ENCODE measurements at regions not wholly inside any gene's neighbourhood (a gene's known extent, or its start where the extent isn't known, plus 50 kb on each side); places are given as distances from the start of the nearest gene placed in this dataset.
"Not testable (repeated sequence)": the region's sequence is repeated elsewhere in the genome, so short reads cannot be mapped to it uniquely, and the experiment has no call there.

GRCh38 chrX:122091571-122091970 is 1044.2 kb downstream of the GLUD2 start:
- no peak for DNase-seq

DNA sequence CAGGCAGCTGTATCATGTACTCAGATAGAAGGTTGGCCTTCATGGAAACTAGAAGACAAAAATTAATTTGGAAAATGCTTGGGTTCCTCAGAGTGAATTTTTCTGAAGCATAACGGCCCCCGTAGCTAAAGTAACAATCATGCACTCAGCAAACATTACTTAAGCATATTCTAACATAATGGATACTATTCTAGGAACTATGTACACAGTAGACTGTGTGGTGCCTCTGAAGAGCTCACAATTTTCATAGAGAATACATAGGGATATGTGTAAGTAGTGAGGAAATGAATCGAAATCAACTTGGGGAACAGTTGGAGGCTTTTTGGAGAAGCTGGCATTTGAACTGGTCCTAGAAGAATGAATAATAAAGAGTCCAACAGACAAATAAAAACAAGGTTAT is 1045.0 kb downstream of the GLUD2 start:
- DNase-seq, result no peak

DNA sequence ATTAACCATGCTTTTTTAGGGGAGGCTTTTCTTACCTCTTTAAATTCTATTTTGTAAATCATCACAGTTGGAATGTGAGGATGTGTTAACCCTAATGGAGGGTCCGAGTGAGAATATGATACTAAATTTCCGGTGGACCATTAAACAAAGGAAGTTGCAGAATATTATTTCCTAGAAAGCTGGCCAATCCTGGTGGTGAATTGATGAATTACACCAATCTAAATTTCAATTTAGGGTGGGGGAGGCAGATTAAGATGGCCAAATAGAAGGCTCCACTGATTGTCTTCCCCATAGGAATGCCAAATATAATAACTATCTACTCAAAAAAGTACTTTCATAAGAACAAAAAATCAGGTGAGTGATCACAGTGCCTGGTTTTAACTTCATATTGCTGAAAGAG is 1045.6 kb downstream of the GLUD2 start:
- no peak for DNase-seq

GRCh38 chrX:122094611-122095010 is 1047.2 kb downstream of the GLUD2 start:
- no peak for DNase-seq

DNA sequence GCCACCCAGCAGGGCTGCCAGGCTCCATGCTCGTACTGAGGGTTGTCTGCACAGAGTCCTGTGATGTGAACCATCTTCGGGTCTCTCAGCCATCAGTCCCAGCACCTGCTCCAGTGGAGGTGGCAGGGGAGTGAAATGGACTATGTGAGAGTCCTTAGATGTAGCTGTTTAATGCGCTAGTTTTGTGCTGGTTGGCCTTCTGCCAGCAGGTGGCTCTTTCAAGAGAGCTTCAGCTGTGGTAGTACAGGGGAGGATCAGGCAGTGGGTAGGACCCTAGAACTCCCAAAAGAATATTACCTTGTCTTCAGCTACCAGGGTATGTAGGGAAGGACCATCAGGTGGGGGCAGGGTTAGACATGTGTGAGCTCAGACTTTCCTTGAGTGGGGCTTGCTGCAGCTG is 1066.0 kb downstream of the GLUD2 start:
- DNase-seq, result no peak

DNA sequence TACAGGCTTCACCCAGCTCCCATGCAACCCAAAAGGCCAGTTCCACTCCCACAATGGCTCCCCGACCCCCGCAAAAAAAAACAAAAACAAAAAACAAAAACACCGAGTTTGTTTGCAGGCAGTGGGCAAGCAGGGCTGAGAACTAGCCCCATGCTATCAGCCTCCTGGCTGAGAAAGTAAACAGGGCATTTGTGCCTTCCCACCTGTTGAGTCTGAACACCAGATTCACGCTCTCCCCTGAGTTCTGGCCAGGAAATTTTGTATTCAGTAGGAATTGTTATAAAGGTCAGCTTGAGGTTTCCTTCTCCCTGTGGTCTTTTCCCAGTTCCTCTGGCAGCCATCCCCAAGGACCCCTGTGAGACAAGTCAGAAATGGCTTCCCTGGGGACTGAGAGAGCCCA is 1066.5 kb downstream of the GLUD2 start:
- no peak for DNase-seq

DNA sequence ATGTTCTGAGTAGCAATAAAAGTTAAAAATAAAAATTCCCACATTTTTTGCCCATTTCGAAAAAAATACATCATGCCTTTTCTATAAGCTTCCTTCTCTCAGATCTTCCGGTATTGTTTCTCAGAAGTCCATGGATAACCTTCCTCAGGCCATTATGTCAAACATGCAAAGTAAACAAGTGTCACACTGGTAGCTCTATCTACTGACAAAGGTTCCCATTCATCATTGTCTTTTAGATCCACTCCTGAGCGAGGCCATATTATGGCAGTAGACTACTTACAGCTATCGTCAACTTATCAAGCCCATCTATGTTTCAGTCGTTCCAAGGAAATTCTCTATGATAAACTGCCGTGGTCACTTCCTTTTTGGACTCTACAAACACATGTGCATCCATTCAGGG is 1068.2 kb downstream of the GLUD2 start:
- no peak for DNase-seq

DNA sequence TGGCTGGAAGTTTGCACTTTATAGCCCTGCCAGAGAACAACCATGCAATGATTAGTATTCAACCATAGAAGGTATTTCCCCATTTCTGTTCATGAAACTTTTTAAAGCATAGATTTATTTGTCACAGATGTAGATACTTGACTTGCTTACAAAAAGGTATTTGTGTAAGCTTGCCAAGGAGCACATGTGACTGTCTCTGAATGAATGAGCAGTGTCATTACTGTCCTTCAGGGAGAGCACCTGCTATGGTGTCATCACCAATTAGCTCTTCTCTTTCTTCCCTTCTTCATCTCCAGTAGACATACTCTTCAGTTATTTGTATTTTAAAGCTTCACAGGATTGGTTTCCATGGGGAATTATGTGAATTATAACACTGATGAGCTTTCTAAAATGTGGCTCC is 1064.7 kb upstream of the GRIA3 start:
- no peak for DNase-seq

- DNase-seq, result no peak
Observed at GRCh38 chrX:122122274-122122673, 1061.8 kb upstream of the GRIA3 start.

- DNase-seq, result no peak
Observed at GRCh38 chrX:122133478-122133877, 1050.6 kb upstream of the GRIA3 start.

GRCh38 chrX:122134291-122134690 is 1049.8 kb upstream of the GRIA3 start:
- DNase-seq, result no peak

- no peak for DNase-seq
Observed at GRCh38 chrX:122135070-122135469, 1049.0 kb upstream of the GRIA3 start.

- not testable (repeated sequence) for DNase-seq
Observed at GRCh38 chrX:122140219-122140618, 1043.9 kb upstream of the GRIA3 start.

DNA sequence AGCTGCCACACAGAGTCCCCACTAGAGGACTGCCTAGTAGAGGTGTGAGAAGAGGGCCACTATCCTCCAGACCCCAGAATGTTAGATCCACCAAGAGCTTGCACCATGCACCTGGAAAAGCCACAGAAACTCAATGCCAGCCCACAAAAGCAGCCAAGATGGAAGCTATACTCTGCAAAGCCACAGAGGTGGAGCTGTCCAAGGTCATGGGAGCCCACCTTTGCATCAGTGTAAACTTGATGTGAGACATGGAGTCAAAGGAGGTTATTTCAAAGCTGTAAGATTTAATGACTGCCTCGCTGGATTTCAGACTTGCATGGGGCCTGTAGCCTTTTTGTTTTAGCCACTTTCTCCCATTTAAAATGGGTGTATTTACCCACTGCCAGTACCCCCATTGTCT is 1030.1 kb upstream of the GRIA3 start:
- DNase-seq, result no peak

- no peak for DNase-seq
Observed at GRCh38 chrX:122168241-122168640, 1015.8 kb upstream of the GRIA3 start.

DNA sequence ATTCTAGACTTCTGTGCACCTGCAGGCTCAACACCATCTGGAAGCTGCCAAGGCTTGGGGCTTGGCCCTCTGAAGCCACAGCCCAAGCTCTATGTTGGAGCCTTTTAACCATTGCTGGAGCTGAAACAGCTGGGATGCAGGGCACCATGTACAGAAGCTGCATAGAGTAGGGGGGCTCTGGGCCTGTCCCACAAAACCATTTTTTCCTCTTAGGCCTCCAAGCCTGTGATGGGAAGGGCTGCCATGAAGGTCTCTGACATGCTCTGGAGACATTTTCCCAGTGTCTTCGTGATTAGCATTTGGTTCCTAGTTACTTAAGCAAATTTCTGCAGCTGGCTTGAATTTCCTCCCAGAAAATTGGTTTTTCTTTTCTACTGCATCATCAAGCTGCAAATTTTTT is 999.3 kb upstream of the GRIA3 start:
- DNase-seq, result no peak

DNA sequence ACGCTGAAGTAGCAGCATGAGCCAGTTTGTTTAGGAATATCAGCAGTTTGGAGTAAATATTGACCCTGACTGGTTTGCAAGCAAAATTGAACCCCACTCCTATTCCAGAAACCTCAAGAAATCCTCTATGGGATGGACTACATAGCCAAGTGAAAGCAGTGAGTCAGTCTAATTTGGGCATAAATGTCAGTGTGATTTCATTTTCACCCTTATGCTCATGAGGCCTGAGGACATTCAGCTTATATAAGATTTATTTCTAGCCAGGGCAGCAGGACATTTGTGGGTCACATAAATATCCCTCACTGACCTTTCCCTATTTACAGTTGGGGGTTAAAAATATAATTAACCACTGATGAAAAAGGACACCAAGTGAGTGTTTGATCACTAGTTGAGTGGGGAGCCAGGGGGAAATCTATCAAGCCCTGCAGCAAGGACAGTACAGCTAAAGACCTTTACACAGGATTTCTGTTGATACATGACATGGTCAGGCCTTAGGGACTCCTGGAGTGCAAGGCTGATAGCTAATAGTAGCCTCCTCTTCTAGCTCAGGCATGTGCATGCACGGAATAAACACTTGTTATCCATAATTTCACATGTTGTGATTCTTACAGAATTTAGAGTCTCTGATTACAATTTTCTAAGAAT is 996.9 kb upstream of the GRIA3 start:
- no peak for DNase-seq

DNA sequence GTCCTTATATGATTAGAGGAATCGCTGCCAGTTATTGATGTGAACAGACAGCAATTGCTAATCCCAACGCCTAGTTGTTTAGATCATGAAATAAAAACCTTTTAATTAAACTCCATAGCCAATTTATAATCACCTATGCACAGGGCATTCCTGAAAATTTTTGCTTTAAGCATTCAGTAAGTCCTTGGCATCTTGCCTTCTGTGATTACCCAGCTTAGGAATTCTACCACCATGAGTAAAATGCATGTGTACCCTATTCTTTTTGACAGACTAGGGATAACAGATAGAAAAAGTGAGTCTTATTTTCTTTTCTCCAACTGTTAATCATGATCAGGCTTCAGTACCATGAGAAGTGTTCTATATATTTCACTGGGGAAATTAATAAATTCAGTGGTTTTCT is 995.3 kb upstream of the GRIA3 start:
- DNase-seq, result no peak

GRCh38 chrX:122196343-122196742 is 987.7 kb upstream of the GRIA3 start:
- DNase-seq, result no peak

- no peak for DNase-seq
Observed at GRCh38 chrX:122203399-122203798, 980.7 kb upstream of the GRIA3 start.

- no peak for DNase-seq
Observed at GRCh38 chrX:122218666-122219065, 965.4 kb upstream of the GRIA3 start.

- DNase-seq, result no peak
Observed at GRCh38 chrX:122219226-122219625, 964.9 kb upstream of the GRIA3 start.

GRCh38 chrX:122219735-122220134 is 964.3 kb upstream of the GRIA3 start:
- DNase-seq, result no peak

- DNase-seq, result no peak
Observed at GRCh38 chrX:122220644-122221373, 963.3 kb upstream of the GRIA3 start.

DNA sequence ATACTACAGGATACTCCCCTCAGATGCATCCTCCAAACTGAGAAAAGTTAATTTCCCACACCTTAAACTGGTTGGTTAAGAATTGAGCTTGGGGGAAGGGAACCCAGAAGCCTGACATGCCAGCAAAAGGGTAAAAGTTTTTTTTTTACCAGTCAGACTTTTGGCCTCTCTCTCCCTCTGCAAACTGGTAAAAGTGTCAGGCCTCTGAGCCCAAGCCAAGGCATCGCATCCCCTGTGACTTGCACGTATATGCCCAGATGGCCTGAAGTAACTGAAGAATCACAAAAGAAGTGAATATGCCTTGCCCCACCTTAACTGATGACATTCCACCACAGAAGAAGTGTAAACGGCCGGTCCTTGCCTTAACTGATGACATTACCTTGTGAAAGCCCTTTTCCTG is 962.3 kb upstream of the GRIA3 start:
- DNase-seq, result not testable (repeated sequence)
